Renal cortical epithelial cell (primary cell): ENCODE measurements at regions not wholly inside any gene's neighbourhood (a gene's known extent, or its start where the extent isn't known, plus 50 kb on each side); places are given as distances from the start of the nearest gene placed in this dataset.
A peak's percentile ranks its signal among the peaks of the same experiment; 100 is the strongest.

Experiments
- DNase-seq: peaks from one replicate; pipeline ENCODE4 v3.0.0-alpha.2; 2011; ENCODE audit warnings: low read depth

- peak; percentile 2 for DNase-seq
These were observed 197.7 kb upstream of the CIBAR2 start for GRCh38 chr16:85309656-85310587.

DNA sequence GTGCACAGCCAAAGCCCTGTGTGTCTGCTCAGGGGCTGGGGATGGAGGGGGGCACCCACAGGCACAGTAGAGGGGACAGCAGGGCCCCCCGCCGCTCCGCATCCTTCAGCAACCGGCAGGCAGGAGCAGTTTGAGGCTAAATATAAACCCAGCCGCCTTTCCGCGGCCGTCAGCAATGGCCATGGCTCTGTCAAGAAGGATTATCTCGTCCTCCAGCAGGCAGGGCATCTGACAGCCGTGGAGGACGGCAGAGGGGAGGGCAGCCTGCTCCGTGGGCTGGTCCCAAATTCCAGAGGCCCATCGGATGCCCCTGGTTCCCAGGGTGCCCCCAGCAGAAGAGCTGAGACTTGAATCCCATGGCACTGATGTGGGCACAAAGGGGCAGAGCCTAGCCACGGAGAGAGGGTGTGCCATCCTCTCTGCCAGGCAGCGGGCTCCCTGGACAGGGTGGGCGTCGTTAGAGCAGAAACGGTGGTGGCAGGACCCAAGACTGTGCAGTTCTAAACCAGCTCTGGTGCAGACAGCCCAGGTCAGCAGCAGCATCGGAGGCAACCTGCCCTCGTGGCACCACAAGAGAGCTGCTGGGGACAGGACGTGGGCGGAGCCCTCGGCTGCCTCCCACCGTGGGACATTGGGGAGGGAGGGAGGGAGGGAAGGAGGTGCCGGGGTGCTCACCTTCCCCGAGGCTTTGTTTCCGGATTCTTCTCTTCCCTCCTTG, 198.8 kb upstream of the CIBAR2 start:
- no peak for DNase-seq

DNA sequence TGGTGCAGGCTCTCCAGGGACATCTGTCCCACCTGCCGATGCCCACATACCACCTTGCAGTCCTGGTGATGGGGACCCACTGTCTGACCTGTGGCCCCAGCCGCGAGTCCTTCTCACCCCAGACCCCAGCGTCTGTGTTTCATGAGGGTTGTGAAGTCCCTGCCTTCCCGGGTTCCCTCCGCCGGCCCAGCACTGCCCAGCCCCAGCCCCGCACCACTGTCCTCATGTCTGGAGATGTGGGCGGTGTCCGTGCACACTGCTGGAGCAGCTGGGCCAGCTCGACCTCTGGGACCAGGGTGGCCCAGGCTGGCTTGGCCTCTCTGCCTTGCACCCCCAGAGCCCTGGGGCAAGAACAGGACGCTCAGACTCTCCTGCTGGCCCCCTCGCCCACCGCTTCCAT, 199.5 kb upstream of the CIBAR2 start:
- no peak for DNase-seq

DNA sequence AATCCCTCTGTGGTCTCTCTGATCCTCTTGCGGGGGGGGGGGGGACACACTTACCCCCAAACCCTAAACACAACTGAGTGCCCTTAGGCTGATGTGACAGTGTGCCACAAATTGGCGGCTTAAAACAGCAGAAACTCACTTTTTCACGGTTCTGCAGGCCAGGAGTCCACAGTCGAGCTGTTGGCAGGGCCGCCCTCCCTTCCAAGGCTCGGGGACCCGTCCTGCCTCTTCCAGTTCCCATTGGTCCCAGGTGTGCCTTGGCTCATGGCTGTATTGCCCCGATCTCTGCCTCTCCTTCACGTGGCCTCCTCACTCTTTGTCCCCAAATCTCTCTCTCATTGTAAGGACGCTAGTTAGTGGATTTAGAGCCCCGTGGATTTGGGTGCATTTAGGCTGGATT, 199.9 kb upstream of the CIBAR2 start:
- no peak for DNase-seq

GRCh38 chr16:85312642-85313525, 200.6 kb upstream of the CIBAR2 start:
- no peak for DNase-seq

- no peak for DNase-seq
These were observed 201.4 kb upstream of the CIBAR2 start for GRCh38 chr16:85313526-85314301.

DNA sequence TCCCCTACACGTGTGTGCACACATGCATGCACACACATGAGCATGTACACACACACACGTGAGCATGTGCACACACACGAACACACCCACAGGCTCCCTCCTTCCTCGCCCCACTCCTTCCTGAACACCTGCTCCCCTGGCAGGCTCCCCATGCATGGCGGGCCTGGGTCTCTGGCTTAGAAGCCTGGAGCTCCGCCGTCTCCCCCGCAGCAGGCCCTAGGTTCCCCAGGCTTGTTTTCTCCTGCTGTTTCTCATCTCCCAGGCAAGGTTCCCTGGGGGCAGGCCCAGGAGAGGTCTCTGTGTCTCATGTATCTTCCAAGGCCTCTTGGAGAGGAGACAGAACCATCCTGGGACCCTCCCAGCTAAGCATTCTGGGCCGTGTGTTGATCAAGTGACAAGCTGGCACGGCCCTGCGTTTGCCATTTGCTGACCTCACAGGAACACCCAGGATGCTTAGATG, 202.3 kb upstream of the CIBAR2 start:
- DNase-seq, result no peak

- DNase-seq, result no peak
These were observed 203.6 kb upstream of the CIBAR2 start for GRCh38 chr16:85315866-85316265.

GRCh38 chr16:85316321-85316919, 204.1 kb upstream of the CIBAR2 start:
- peak; percentile 44 for DNase-seq

GRCh38 chr16:85316944-85317343, 204.7 kb upstream of the CIBAR2 start:
- no peak for DNase-seq

GRCh38 chr16:85317704-85318103, 205.4 kb upstream of the CIBAR2 start:
- DNase-seq, result no peak

GRCh38 chr16:85319208-85319983, 207.1 kb upstream of the CIBAR2 start:
- no peak for DNase-seq

GRCh38 chr16:85319984-85320440, 207.7 kb upstream of the CIBAR2 start:
- no peak for DNase-seq

DNA sequence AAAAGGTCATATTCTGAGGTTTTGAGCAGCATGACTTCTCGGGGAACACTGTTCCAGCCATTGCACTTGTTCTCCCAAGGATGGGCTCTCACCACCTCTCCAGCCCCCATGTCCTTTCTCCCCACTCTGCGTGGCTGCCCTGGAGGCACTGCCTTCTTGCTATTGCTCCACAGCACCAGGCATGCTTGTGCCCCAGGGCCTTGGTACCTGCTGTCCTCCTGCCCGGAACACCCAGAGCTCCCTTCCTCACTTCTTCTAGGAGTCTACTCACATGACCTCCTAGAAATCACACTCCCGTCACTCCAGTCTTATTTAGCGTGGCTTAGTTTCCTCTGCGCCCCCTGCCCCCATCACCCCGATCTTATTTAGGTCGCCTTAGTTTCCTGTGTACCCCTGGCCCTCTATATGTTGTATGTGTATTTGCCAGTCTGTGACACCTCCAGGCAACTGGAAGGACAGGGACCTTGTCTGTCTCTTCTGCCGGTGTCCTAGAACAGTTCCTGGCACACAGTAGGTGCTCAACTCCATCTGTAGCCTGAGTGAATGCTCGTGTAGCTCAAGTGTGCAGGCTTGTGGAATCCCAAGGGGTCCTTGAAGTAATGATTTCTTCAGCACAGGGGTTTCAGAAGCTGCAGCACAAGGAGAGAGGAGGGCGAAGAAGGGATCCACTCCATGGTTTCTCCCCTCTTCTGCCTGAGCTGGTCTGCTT, 208.6 kb upstream of the CIBAR2 start:
- DNase-seq, result no peak

- DNase-seq, result peak; percentile 81
These were observed 209.4 kb upstream of the CIBAR2 start for GRCh38 chr16:85321509-85322271.

DNA sequence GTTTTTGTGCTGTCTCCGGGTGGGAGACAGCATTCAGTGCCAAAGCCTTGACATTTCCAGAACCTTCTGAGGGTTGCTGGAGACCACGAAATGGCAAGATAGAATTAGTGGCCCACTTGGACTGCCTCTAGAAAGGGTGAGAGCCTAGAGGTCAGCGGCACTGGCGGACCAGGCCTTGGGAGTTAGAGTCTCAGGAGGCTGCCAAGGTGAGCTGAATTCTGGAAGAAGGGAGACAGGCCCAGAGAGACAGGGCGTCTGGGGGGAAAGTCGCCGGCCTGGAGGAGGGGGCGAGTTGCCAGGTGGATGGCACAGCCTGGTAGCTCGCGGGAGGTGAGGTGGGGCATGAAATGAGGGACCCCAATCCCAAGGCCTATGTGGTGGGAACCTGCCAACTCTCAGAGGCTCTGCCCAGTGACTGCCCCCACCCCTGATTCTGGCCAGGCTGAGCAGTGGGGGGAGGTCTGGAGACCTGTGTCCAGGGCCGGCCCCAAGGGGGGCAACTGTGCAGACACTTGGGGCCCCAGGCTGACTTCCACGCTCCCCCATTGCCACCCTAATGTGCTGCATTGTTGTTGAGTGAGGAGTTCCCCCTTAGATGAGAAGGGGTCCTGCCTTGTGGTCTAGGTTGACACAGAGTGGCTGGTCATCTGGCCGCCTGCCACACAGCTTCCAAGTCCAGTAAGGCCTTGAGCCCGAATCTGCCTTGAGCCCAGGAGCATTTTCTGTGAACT, 211.1 kb upstream of the CIBAR2 start:
- no peak for DNase-seq

DNA sequence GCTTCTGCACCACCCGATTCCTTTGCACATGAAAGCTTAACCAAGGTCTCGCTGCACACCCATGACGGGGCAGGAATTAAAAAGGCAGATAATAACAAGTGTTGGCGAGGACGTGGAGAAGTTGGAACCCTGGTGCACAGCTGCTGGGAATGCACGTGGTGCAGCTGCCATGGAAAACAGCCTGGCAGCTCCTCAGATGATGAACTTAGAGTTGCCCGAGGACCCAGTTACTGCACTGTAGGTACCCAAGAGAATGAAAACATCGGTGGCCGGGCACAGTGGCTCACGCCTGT, 211.6 kb upstream of the CIBAR2 start:
- DNase-seq, result no peak

- no peak for DNase-seq
These were observed 212.2 kb upstream of the CIBAR2 start for GRCh38 chr16:85324488-85324887.
